HUES64 (cell line): ENCODE measurements at regions not wholly inside any gene's neighbourhood (a gene's known extent, or its start where the extent isn't known, plus 50 kb on each side); places are given as distances from the start of the nearest gene placed in this dataset.

Experiments used
- H3K27ac ChIP-seq: 2 replicates; pipeline ENCODE4 v1.7.0; 2013; ENCODE audit warnings: low read depth, low read length, inconsistent platforms
- H3K27me3 ChIP-seq: 2 replicates; pipeline ENCODE4 v1.6.1; 2013; ENCODE audit warnings: mild to moderate bottlenecking, low read length; ENCODE audit not compliant: insufficient read depth
- H3K36me3 ChIP-seq: 2 replicates; pipeline ENCODE4 v1.6.1; 2013; ENCODE audit warnings: mild to moderate bottlenecking, low read length; ENCODE audit not compliant: insufficient read depth
- H3K4me1 ChIP-seq: 2 replicates; pipeline ENCODE4 v1.6.1; 2013; ENCODE audit warnings: mild to moderate bottlenecking, low read length, moderate library complexity; ENCODE audit not compliant: insufficient read depth
- H3K4me3 ChIP-seq: 2 replicates; pipeline ENCODE4 v1.5.1; 2013; ENCODE audit warnings: mild to moderate bottlenecking, low read length, moderate library complexity
- H3K9ac ChIP-seq: 2 replicates; pipeline ENCODE4 v1.6.1; 2013; ENCODE audit warnings: mild to moderate bottlenecking, low read depth, low read length
- H3K9me3 ChIP-seq: 2 replicates; pipeline ENCODE4 v1.6.1; 2013; ENCODE audit warnings: low read depth, low read length; ENCODE audit not compliant: insufficient read depth
- WGBS: fragments of 150-250, 120-280 bp; methylation state at CpG from one replicate; pipeline ENCODE4 v1.1.7; 2013; ENCODE audit warnings: missing lambda C conversion rate; 5-methylcytosine and 5-hydroxymethylcytosine counted together

GRCh38 chr4:33390976-33391375, 2670.8 kb downstream of the PCDH7 start:
- H3K36me3 ChIP-seq: no peaks in the 10 kb centered on the region
- 82% methylated on average over 3 of the region's 3 CpGs for WGBS
- H3K4me3 ChIP-seq: no peak overlapping the region
- no peaks in the 10 kb centered on the region for H3K4me1 ChIP-seq
- no peaks in the 10 kb centered on the region for H3K9me3 ChIP-seq
- H3K9ac ChIP-seq: no peak overlapping the region
- H3K27me3 ChIP-seq: no peaks in the 10 kb centered on the region
- no peak overlapping the region for H3K27ac ChIP-seq

GRCh38 chr4:33395731-33396485, 2675.7 kb downstream of the PCDH7 start:
- Histone ChIP-seq H3K9me3 (peaks cover 1% of the 10 kb centered on the region; the same call in 1 of the 2 replicates), H3K4me3 (no peak overlapping the region), H3K27ac (no peak overlapping the region)

GRCh38 chr4:33400504-33400903, 2680.3 kb downstream of the PCDH7 start:
- WGBS: 95% methylated on average over 11 of the region's 11 CpGs
- Histone ChIP-seq H3K27ac (no peak overlapping the region), H3K9me3 (peaks cover 2% of the 10 kb centered on the region; the same call in 1 of the 2 replicates), H3K4me1 (no peaks in the 10 kb centered on the region), H3K9ac (no peak overlapping the region), H3K36me3 (no peaks in the 10 kb centered on the region), H3K4me3 (no peak overlapping the region), H3K27me3 (no peaks in the 10 kb centered on the region)

More at GRCh38 chr4:33395731-33396485, 2675.7 kb downstream of the PCDH7 start:
- no peaks in the 10 kb centered on the region for H3K27me3 ChIP-seq
- no peaks in the 10 kb centered on the region for H3K4me1 ChIP-seq
- no peaks in the 10 kb centered on the region for H3K36me3 ChIP-seq
- no peak overlapping the region for H3K9ac ChIP-seq

- H3K4me3 ChIP-seq: no peak overlapping the region
- 91% methylated on average over 2 of the region's 2 CpGs for WGBS
- H3K9me3 ChIP-seq: no peaks in the 10 kb centered on the region
Observed at GRCh38 chr4:33407496-33407895, 2687.3 kb downstream of the PCDH7 start.

GRCh38 chr4:33411182-33411581, 2691.0 kb downstream of the PCDH7 start:
- Histone ChIP-seq H3K4me3 (no peak overlapping the region), H3K36me3 (no peaks in the 10 kb centered on the region), H3K4me1 (no peaks in the 10 kb centered on the region), H3K9me3 (peaks cover 15% of the 10 kb centered on the region), H3K27ac (no peak overlapping the region), H3K27me3 (no peaks in the 10 kb centered on the region), H3K9ac (no peak overlapping the region)
- 80% methylated on average over 1 of the region's 1 CpG for WGBS

More at GRCh38 chr4:33407496-33407895, 2687.3 kb downstream of the PCDH7 start:
- Histone ChIP-seq H3K9ac (no peak overlapping the region), H3K4me1 (no peaks in the 10 kb centered on the region), H3K27ac (no peak overlapping the region), H3K27me3 (no peaks in the 10 kb centered on the region), H3K36me3 (no peaks in the 10 kb centered on the region)

- no peaks in the 10 kb centered on the region for H3K4me1 ChIP-seq
- no peak overlapping the region for H3K27ac ChIP-seq
- no peak overlapping the region for H3K9ac ChIP-seq
- WGBS: 100% methylated on average over 2 of the region's 3 CpGs
- H3K27me3 ChIP-seq: no peaks in the 10 kb centered on the region
- no peaks in the 10 kb centered on the region for H3K9me3 ChIP-seq
- no peak overlapping the region for H3K4me3 ChIP-seq
- no peaks in the 10 kb centered on the region for H3K36me3 ChIP-seq
Observed at GRCh38 chr4:33421887-33422286, 2701.7 kb downstream of the PCDH7 start.

GRCh38 chr4:33422656-33423055, 2702.5 kb downstream of the PCDH7 start:
- Histone ChIP-seq H3K4me1 (no peaks in the 10 kb centered on the region), H3K27me3 (no peaks in the 10 kb centered on the region), H3K36me3 (no peaks in the 10 kb centered on the region), H3K9ac (no peak overlapping the region), H3K4me3 (no peak overlapping the region), H3K9me3 (no peaks in the 10 kb centered on the region), H3K27ac (no peak overlapping the region)
- 92% methylated on average over 5 of the region's 5 CpGs for WGBS

GRCh38 chr4:33425936-33426335, 2705.8 kb downstream of the PCDH7 start:
- Histone ChIP-seq H3K4me3 (no peak overlapping the region), H3K4me1 (no peaks in the 10 kb centered on the region), H3K27ac (no peak overlapping the region), H3K9me3 (no peaks in the 10 kb centered on the region), H3K36me3 (no peaks in the 10 kb centered on the region), H3K27me3 (no peaks in the 10 kb centered on the region), H3K9ac (no peak overlapping the region)
- 100% methylated on average over 1 of the region's 1 CpG for WGBS

- Histone ChIP-seq H3K27ac (no peak overlapping the region), H3K4me3 (no peak overlapping the region), H3K9me3 (no peaks in the 10 kb centered on the region), H3K4me1 (no peaks in the 10 kb centered on the region), H3K36me3 (no peaks in the 10 kb centered on the region), H3K9ac (no peak overlapping the region), H3K27me3 (no peaks in the 10 kb centered on the region)
- 97% methylated on average over 1 of the region's 1 CpG for WGBS
Observed at GRCh38 chr4:33427676-33428075, 2707.5 kb downstream of the PCDH7 start.

GRCh38 chr4:33429971-33430370, 2709.8 kb downstream of the PCDH7 start:
- Histone ChIP-seq H3K27me3 (no peaks in the 10 kb centered on the region), H3K36me3 (no peaks in the 10 kb centered on the region), H3K9me3 (no peaks in the 10 kb centered on the region), H3K4me1 (no peaks in the 10 kb centered on the region), H3K4me3 (no peak overlapping the region), H3K27ac (no peak overlapping the region), H3K9ac (no peak overlapping the region)
- WGBS: 92% methylated on average over 4 of the region's 4 CpGs

GRCh38 chr4:33437406-33437805, 2717.2 kb downstream of the PCDH7 start:
- no peak overlapping the region for H3K9ac ChIP-seq
- H3K4me3 ChIP-seq: no peak overlapping the region
- no peaks in the 10 kb centered on the region for H3K9me3 ChIP-seq
- no peaks in the 10 kb centered on the region for H3K27me3 ChIP-seq
- WGBS: 100% methylated on average over 2 of the region's 2 CpGs
- no peak overlapping the region for H3K27ac ChIP-seq
- no peaks in the 10 kb centered on the region for H3K36me3 ChIP-seq
- no peaks in the 10 kb centered on the region for H3K4me1 ChIP-seq

- Histone ChIP-seq H3K9ac (no peak overlapping the region), H3K27me3 (no peaks in the 10 kb centered on the region), H3K27ac (no peak overlapping the region), H3K4me1 (peaks cover 15% of the 10 kb centered on the region), H3K9me3 (no peaks in the 10 kb centered on the region), H3K4me3 (no peak overlapping the region), H3K36me3 (no peaks in the 10 kb centered on the region)
- 100% methylated on average over 2 of the region's 2 CpGs for WGBS
Observed at GRCh38 chr4:33446953-33447352, 2726.8 kb downstream of the PCDH7 start.
